Brain microvascular endothelial cell (primary cell): ENCODE measurements at regions not wholly inside any gene's neighbourhood (a gene's known extent, or its start where the extent isn't known, plus 50 kb on each side); places are given as distances from the start of the nearest gene placed in this dataset.
A peak's percentile ranks its signal among the peaks of the same experiment; 100 is the strongest.

Experiments used
- DNase-seq: peaks from one replicate; pipeline ENCODE4 v3.0.0-alpha.2; 2020
- H3K27ac ChIP-seq: fragments of 250-450 bp; sonication (Bioruptor Pico); 2 replicates; pipeline ENCODE4 v1.5.1; 2020; ENCODE audit warnings: mild to moderate bottlenecking, moderate library complexity
- H3K27me3 ChIP-seq: fragments of 250-450 bp; sonication (Bioruptor Pico); replicated peaks from 2 replicates; pipeline ENCODE4 v1.5.1; 2020; ENCODE audit warnings: mild to moderate bottlenecking
- H3K36me3 ChIP-seq: fragments of 250-450 bp; sonication (Bioruptor Pico); replicated peaks from 2 replicates; pipeline ENCODE4 v1.5.1; 2020; ENCODE audit warnings: mild to moderate bottlenecking
- H3K4me3 ChIP-seq: 2 replicates; pipeline ENCODE4 v1.5.1; 2011; ENCODE audit warnings: low read depth, mild to moderate bottlenecking, control low read depth, low read length, moderate library complexity
- CTCF ChIP-seq: IDR thresholded peaks from 2 replicates; pipeline ENCODE4 v1.5.1; 2011; ENCODE audit warnings: low read depth, mild to moderate bottlenecking, moderate library complexity, low read length, control low read depth, inconsistent platforms; ENCODE audit errors: missing control alignments
- in situ Hi-C: cut with HindIII; loops from 2 replicates; pipeline ENCODE4 v1.10.0; 2017; ENCODE audit warnings: low sequenced_read_pairs, low pct_ligation_motif_present

GRCh38 chr1:95631695-95632094 is 397.7 kb downstream of the RWDD3 start:
- in situ Hi-C loops, result no loop called here
- Histone ChIP-seq H3K4me3 (no peak overlapping the region), H3K27ac (no peak overlapping the region), H3K27me3 (no peaks in the 10 kb centered on the region), H3K36me3 (no peaks in the 10 kb centered on the region)
- no peak for TF ChIP-seq CTCF
- no peak for DNase-seq

- in situ Hi-C loops, result no loop called here
- DNase-seq, result no peak
- no peak overlapping the region for H3K27ac ChIP-seq
- H3K4me3 ChIP-seq, result no peak overlapping the region
- H3K36me3 ChIP-seq, result no peaks in the 10 kb centered on the region
- no peak for TF ChIP-seq CTCF
- no peaks in the 10 kb centered on the region for H3K27me3 ChIP-seq
These were observed 401.8 kb downstream of the RWDD3 start for GRCh38 chr1:95635811-95636210.

- H3K27ac ChIP-seq, result no peak overlapping the region
- no peaks in the 10 kb centered on the region for H3K27me3 ChIP-seq
- no peaks in the 10 kb centered on the region for H3K36me3 ChIP-seq
- no peak for DNase-seq
- no peak for TF ChIP-seq CTCF
- H3K4me3 ChIP-seq, result no peak overlapping the region
- in situ Hi-C loops, result no loop called here
These were observed 402.9 kb downstream of the RWDD3 start for GRCh38 chr1:95636897-95637296.

GRCh38 chr1:95640746-95641145 is 406.7 kb downstream of the RWDD3 start:
- no peak for TF ChIP-seq CTCF
- H3K36me3 ChIP-seq, result no peaks in the 10 kb centered on the region
- H3K4me3 ChIP-seq, result no peak overlapping the region
- no peaks in the 10 kb centered on the region for H3K27me3 ChIP-seq
- DNase-seq, result peak; percentile 0
- in situ Hi-C loops, result no loop called here
- no peak overlapping the region for H3K27ac ChIP-seq

- in situ Hi-C loops, result no loop called here
- TF ChIP-seq CTCF, result no peak
- Histone ChIP-seq H3K27ac (no peak overlapping the region), H3K27me3 (no peaks in the 10 kb centered on the region), H3K4me3 (no peak overlapping the region), H3K36me3 (no peaks in the 10 kb centered on the region)
- DNase-seq, result no peak
These were observed 407.4 kb downstream of the RWDD3 start for GRCh38 chr1:95641386-95641785.

GRCh38 chr1:95642035-95642434 is 408.0 kb downstream of the RWDD3 start:
- TF ChIP-seq CTCF, result no peak
- DNase-seq, result no peak
- Histone ChIP-seq H3K27me3 (no peaks in the 10 kb centered on the region), H3K4me3 (no peak overlapping the region), H3K27ac (no peak overlapping the region), H3K36me3 (no peaks in the 10 kb centered on the region)
- in situ Hi-C loops, result no loop called here
